ENCODE measurements at regions not wholly inside any gene's neighbourhood (a gene's known extent, or its start where the extent isn't known, plus 50 kb on each side); places are given as distances from the start of the nearest gene placed in this dataset.

GRCh38 chr1:69288416-69288815 lies 279.3 kb upstream of the LRRC7 start:
- H3K27me3 ChIP-seq (ENCODE audit: control insufficient read depth, insufficient read depth, low read length) = no peaks in the 10 kb centered on the region
- DNase-seq (ENCODE audit: low read depth) = no peak
- no peak for TF ChIP-seq CTCF (IDR thresholded peaks at IDR 0.05; ENCODE audit: insufficient read depth, low read length, severe bottlenecking)
- H3K4me3 ChIP-seq (ENCODE audit: low read depth, low read length) = no peak overlapping the region
- H3K36me3 ChIP-seq (ENCODE audit: control insufficient read depth, insufficient read depth, low read length) = no peaks in the 10 kb centered on the region
- FAIRE-seq = no peak

GRCh38 chr1:69290291-69290690 lies 277.4 kb upstream of the LRRC7 start:
- FAIRE-seq (no peak), DNase-seq (ENCODE audit: low read depth) (no peak)
- Histone ChIP-seq H3K4me3 (ENCODE audit: low read depth, low read length) (no peak overlapping the region), H3K36me3 (ENCODE audit: control insufficient read depth, insufficient read depth, low read length) (no peaks in the 10 kb centered on the region), H3K27me3 (ENCODE audit: control insufficient read depth, insufficient read depth, low read length) (no peaks in the 10 kb centered on the region)
- TF ChIP-seq CTCF (IDR thresholded peaks at IDR 0.05; ENCODE audit: insufficient read depth, low read length, severe bottlenecking) = no peak

GRCh38 chr1:69291541-69291940 lies 276.2 kb upstream of the LRRC7 start:
- H3K27me3 ChIP-seq (ENCODE audit: control insufficient read depth, insufficient read depth, low read length) = no peaks in the 10 kb centered on the region
- DNase-seq (ENCODE audit: low read depth) (no peak), FAIRE-seq (no peak)
- no peak overlapping the region for H3K4me3 ChIP-seq (ENCODE audit: low read depth, low read length)
- TF ChIP-seq CTCF (IDR thresholded peaks at IDR 0.05; ENCODE audit: insufficient read depth, low read length, severe bottlenecking) = no peak
- H3K36me3 ChIP-seq (ENCODE audit: control insufficient read depth, insufficient read depth, low read length) = no peaks in the 10 kb centered on the region

GRCh38 chr1:69292833-69293232 lies 274.9 kb upstream of the LRRC7 start:
- TF ChIP-seq CTCF (IDR thresholded peaks at IDR 0.05; ENCODE audit: insufficient read depth, low read length, severe bottlenecking) = no peak
- H3K36me3 ChIP-seq (ENCODE audit: control insufficient read depth, insufficient read depth, low read length) = no peaks in the 10 kb centered on the region
- DNase-seq (ENCODE audit: low read depth) (no peak), FAIRE-seq (no peak)
- no peaks in the 10 kb centered on the region for H3K27me3 ChIP-seq (ENCODE audit: control insufficient read depth, insufficient read depth, low read length)
- H3K4me3 ChIP-seq (ENCODE audit: low read depth, low read length) = no peak overlapping the region

- no peaks in the 10 kb centered on the region for H3K27me3 ChIP-seq (ENCODE audit: control insufficient read depth, insufficient read depth, low read length)
- no peak for FAIRE-seq
- TF ChIP-seq CTCF (IDR thresholded peaks at IDR 0.05; ENCODE audit: insufficient read depth, low read length, severe bottlenecking) = no peak
- no peaks in the 10 kb centered on the region for H3K36me3 ChIP-seq (ENCODE audit: control insufficient read depth, insufficient read depth, low read length)
- no peak overlapping the region for H3K4me3 ChIP-seq (ENCODE audit: low read depth, low read length)
- no peak for DNase-seq (ENCODE audit: low read depth)
Observed at GRCh38 chr1:69294171-69294570, 273.6 kb upstream of the LRRC7 start.

GRCh38 chr1:69295265-69295664 lies 272.5 kb upstream of the LRRC7 start:
- Histone ChIP-seq H3K4me3 (ENCODE audit: low read depth, low read length) (no peak overlapping the region), H3K36me3 (ENCODE audit: control insufficient read depth, insufficient read depth, low read length) (no peaks in the 10 kb centered on the region), H3K27me3 (ENCODE audit: control insufficient read depth, insufficient read depth, low read length) (no peaks in the 10 kb centered on the region)
- no peak for DNase-seq (ENCODE audit: low read depth)
- no peak for TF ChIP-seq CTCF (IDR thresholded peaks at IDR 0.05; ENCODE audit: insufficient read depth, low read length, severe bottlenecking)
- FAIRE-seq = no peak
